IMR-90 (cell line): ENCODE measurements at regions not wholly inside any gene's neighbourhood (a gene's known extent, or its start where the extent isn't known, plus 50 kb on each side); places are given as distances from the start of the nearest gene placed in this dataset.

ENCODE experiments used
- ATAC-seq: fragments of 200-7000 bp; cut with Tn5 transposase; 2 replicates; pipeline ENCODE4 v1.9.1; 2020; ENCODE audit warnings: low read depth, mild to moderate bottlenecking, moderate library complexity
- BruUV-seq: library from RNA; stranded (reverse); fragments of 400-500 nt; replicated peaks from 2 replicates; lab custom pipeline; 2021; lab: Mats Ljungman, UMichigan
- CTCF ChIA-PET: fragments of 300-600 bp; formaldehyde crosslinking; extraction: SDS; loops from one replicate; lab custom pipeline; 2021; ENCODE audit warnings: antibody characterized with exemption; lab: Yijun Ruan, JAX
- POLR2A ChIA-PET: fragments of 300-600 bp; sonication (Branson Sonifier 250); formaldehyde crosslinking; loops from one replicate; lab custom pipeline; 2022; ENCODE audit warnings: antibody characterized with exemption; ENCODE audit not compliant: unreplicated experiment; lab: Charles Lee
- DNase-seq: peaks from one replicate; pipeline ENCODE4 v3.0.0; 2013
- H2AFZ ChIP-seq: replicated peaks from 2 replicates; pipeline ENCODE3; 2013; ENCODE audit warnings: low read length, mild to moderate bottlenecking; ENCODE audit not compliant: poor library complexity
- H2AK5ac ChIP-seq: 2 replicates; pipeline ENCODE4 v1.6.1; 2013; ENCODE audit warnings: low read depth, low read length, inconsistent platforms
- H2AK9ac ChIP-seq: replicated peaks from 2 replicates; pipeline ENCODE3; 2013; ENCODE audit warnings: mild to moderate bottlenecking, low read depth, low read length, moderate library complexity; ENCODE audit not compliant: poor library complexity
- H2BK120ac ChIP-seq: 2 replicates; pipeline ENCODE4 v1.6.1; 2013; ENCODE audit warnings: low read depth, low read length, inconsistent platforms
- H2BK15ac ChIP-seq: 3 replicates; pipeline ENCODE4 v1.6.1; 2013; ENCODE audit warnings: low read depth, low read length, inconsistent platforms
- H2BK20ac ChIP-seq: 2 replicates; pipeline ENCODE4 v1.6.1; 2013; ENCODE audit warnings: low read depth, mild to moderate bottlenecking, inconsistent platforms, low read length, moderate library complexity
- H2BK5ac ChIP-seq: 2 replicates; pipeline ENCODE4 v1.6.1; 2013; ENCODE audit warnings: mild to moderate bottlenecking, low read depth, low read length, inconsistent platforms; ENCODE audit not compliant: poor library complexity, severe bottlenecking
- H3K14ac ChIP-seq: replicated peaks from 2 replicates; pipeline ENCODE4 v1.6.1; 2013; ENCODE audit warnings: low read depth, low read length, inconsistent platforms
- H3K18ac ChIP-seq: 2 replicates; pipeline ENCODE4 v1.6.1; 2013; ENCODE audit warnings: low read depth, low read length, control low read depth
- H3K23ac ChIP-seq: 2 replicates; pipeline ENCODE4 v1.6.1; 2013; ENCODE audit warnings: low read depth, low read length, inconsistent platforms
- H3K27ac ChIP-seq: 2 replicates; pipeline ENCODE4 v1.5.1; 2013; ENCODE audit warnings: mild to moderate bottlenecking, control low read depth, low read length; ENCODE audit not compliant: insufficient read depth
- H3K27me3 ChIP-seq: 2 replicates; pipeline ENCODE4 v1.6.1; 2013; ENCODE audit warnings: low read length; ENCODE audit not compliant: control insufficient read depth, insufficient read depth
- H3K36me3 ChIP-seq: 2 replicates; pipeline ENCODE4 v1.6.1; 2013; ENCODE audit warnings: low read length, mixed read lengths; ENCODE audit not compliant: control insufficient read depth, insufficient read depth
- H3K4ac ChIP-seq: 2 replicates; pipeline ENCODE4 v1.6.1; 2013; ENCODE audit warnings: low read depth, low read length, inconsistent platforms
- H3K4me1 ChIP-seq: 2 replicates; pipeline ENCODE4 v1.6.1; 2013; ENCODE audit warnings: low read length, mixed read lengths; ENCODE audit not compliant: control insufficient read depth, insufficient read depth
- H3K4me2 ChIP-seq: 2 replicates; pipeline ENCODE4 v1.6.1; 2013; ENCODE audit warnings: low read depth, mild to moderate bottlenecking, control low read depth, low read length, moderate library complexity
- H3K4me3 ChIP-seq: 2 replicates; pipeline ENCODE4 v1.5.1; 2013; ENCODE audit warnings: low read depth, mild to moderate bottlenecking, control low read depth, low read length, moderate library complexity; ENCODE audit not compliant: insufficient read depth
- H3K56ac ChIP-seq: 2 replicates; pipeline ENCODE4 v1.6.1; 2013; ENCODE audit warnings: low read length, inconsistent platforms; ENCODE audit not compliant: insufficient read depth; ENCODE audit errors: extremely low read depth
- H3K79me1 ChIP-seq, 2 experiments: 2 replicates each; pipeline ENCODE4 v1.6.1; 2013; ENCODE audit warnings: low read length in 2 of 2, inconsistent platforms in 1 of 2, low read depth in 1 of 2
- H3K9ac ChIP-seq: 2 replicates; pipeline ENCODE4 v1.6.1; 2013; ENCODE audit warnings: low read depth, low read length, control low read depth
- H3K9me1 ChIP-seq: 2 replicates; pipeline ENCODE4 v1.6.1; 2013; ENCODE audit warnings: low read length, inconsistent platforms; ENCODE audit not compliant: insufficient read depth
- H3K9me3 ChIP-seq: 2 replicates; pipeline ENCODE4 v1.6.1; 2013; ENCODE audit warnings: low read length; ENCODE audit not compliant: control insufficient read depth, insufficient read depth
- H4K20me1 ChIP-seq: 2 replicates; pipeline ENCODE4 v1.6.1; 2013; ENCODE audit warnings: low read length, inconsistent platforms; ENCODE audit not compliant: insufficient read depth
- H4K5ac ChIP-seq: 2 replicates; pipeline ENCODE4 v1.6.1; 2013; ENCODE audit warnings: mild to moderate bottlenecking, low read depth, low read length, control low read depth
- H4K8ac ChIP-seq, 2 experiments: 2 replicates each; pipeline ENCODE4 v1.6.1; 2013; ENCODE audit warnings: low read depth in 2 of 2, low read length in 2 of 2, control low read depth in 1 of 2, inconsistent platforms in 1 of 2
- H4K91ac ChIP-seq: 2 replicates; pipeline ENCODE4 v1.6.1; 2013; ENCODE audit warnings: low read depth, low read length, inconsistent platforms; ENCODE audit not compliant: insufficient read depth
- CEBPB ChIP-seq: IDR thresholded peaks from 2 replicates; pipeline ENCODE4 v1.6.1; 2012; ENCODE audit warnings: low read depth, low read length, improper control_type of control experiment
- CHD1 ChIP-seq: IDR thresholded peaks from 2 replicates; pipeline ENCODE4 v1.6.1; 2012; ENCODE audit warnings: low read depth, low read length, improper control_type of control experiment
- CTCF ChIP-seq: conservative IDR thresholded peaks from 2 replicates; pipeline ENCODE4 v1.5.1; 2012; ENCODE audit warnings: mild to moderate bottlenecking, low read depth, low read length, improper control_type of control experiment
- ELK1 ChIP-seq: fragments of 150-350 bp; IDR thresholded peaks from 2 replicates; pipeline ENCODE4 v1.6.1; 2016; ENCODE audit warnings: low read depth, mild to moderate bottlenecking, low read length, moderate library complexity, borderline replicate concordance
- MAFK ChIP-seq: IDR thresholded peaks from 2 replicates; pipeline ENCODE4 v1.6.1; 2012; ENCODE audit warnings: low read depth, low read length, improper control_type of control experiment
- MAZ ChIP-seq: IDR thresholded peaks from 2 replicates; pipeline ENCODE4 v1.6.1; 2012; ENCODE audit warnings: low read depth, mild to moderate bottlenecking, low read length, improper control_type of control experiment, moderate library complexity, borderline replicate concordance
- POLR2A ChIP-seq: IDR thresholded peaks from 2 replicates; pipeline ENCODE4 v1.6.1; 2012; ENCODE audit warnings: mild to moderate bottlenecking, low read depth, low read length
- RCOR1 ChIP-seq: IDR thresholded peaks from 2 replicates; pipeline ENCODE4 v1.6.1; 2012; ENCODE audit warnings: mild to moderate bottlenecking, low read length, improper control_type of control experiment; ENCODE audit not compliant: insufficient replicate concordance
- RFX5 ChIP-seq: IDR thresholded peaks from 2 replicates; pipeline ENCODE4 v1.8.0; 2012; ENCODE audit warnings: low read depth, mild to moderate bottlenecking, low read length, moderate library complexity
- SMC3 ChIP-seq: fragments of 150-350 bp; IDR thresholded peaks from 2 replicates; pipeline ENCODE4 v1.6.1; 2016; ENCODE audit warnings: low read depth, mild to moderate bottlenecking, antibody characterized with exemption, low read length, moderate library complexity
- WGBS, 2 experiments: methylation state at CpG; one replicate each; pipeline versions ENCODE4 v1.1.5 to v1.1.7; 2013; ENCODE audit warnings: missing lambda C conversion rate in 2 of 2; ENCODE audit not compliant: insufficient read length in 1 of 2; ENCODE audit errors: extremely low coverage in 2 of 2; 5-methylcytosine and 5-hydroxymethylcytosine counted together
- dilution Hi-C: fragments of 300-500 bp; cut with HindIII; formaldehyde crosslinking; loops from one replicate; pipeline ENCODE4 v1.14.3; 2018; ENCODE audit warnings: low sequenced_read_pairs; ENCODE audit not compliant: unreplicated experiment
- in situ Hi-C: fragments of 300-500 bp; cut with MboI; formaldehyde crosslinking; loops from 3 replicates; pipeline ENCODE4 v1.14.3; 2019; ENCODE audit warnings: low sequenced_read_pairs, inconsistent platforms, mixed read lengths
- intact Hi-C: fragments of 100-400 bp; cut with micrococcal nuclease; formaldehyde crosslinking; loops from 2 replicates; pipeline ENCODE4 v1.10.0; 2022

GRCh38 chr5:125153231-125153630 lies 406.8 kb upstream of the ZNF608 start:
- no peak overlapping the region for H3K9ac ChIP-seq
- ChIA-PET POLR2A (no interaction called here), CTCF (no interaction called here)
- no peak overlapping the region for H4K8ac ChIP-seq
- no peak overlapping the region for H4K91ac ChIP-seq
- no peak overlapping the region for H3K18ac ChIP-seq
- DNase-seq (no peak), ATAC-seq (no peak)
- no peak overlapping the region for H2BK120ac ChIP-seq
- no peak overlapping the region for H2BK5ac ChIP-seq
- no peak overlapping the region for H3K23ac ChIP-seq
- H3K27me3 ChIP-seq, result no peaks in the 10 kb centered on the region
- no peak overlapping the region for H3K27ac ChIP-seq
- H2AK5ac ChIP-seq, result no peak overlapping the region
- TF ChIP-seq MAZ, result no peak
- no peak for TF ChIP-seq ELK1
- TF ChIP-seq CHD1, result no peak
- no peak for TF ChIP-seq CTCF
- no peak for TF ChIP-seq POLR2A
- TF ChIP-seq CEBPB, result no peak
- no peak for TF ChIP-seq SMC3
- TF ChIP-seq RFX5, result no peak
- TF ChIP-seq MAFK, result no peak
- no peak for TF ChIP-seq RCOR1
- no peak overlapping the region for H2BK15ac ChIP-seq
- H2AK9ac ChIP-seq, result no peak overlapping the region
- H3K79me1 ChIP-seq, result no peaks in the 10 kb centered on the region
- no peak overlapping the region for H3K14ac ChIP-seq
- dilution Hi-C loops, result no loop called here
- no TSS peak for BruUV-seq
- no peak overlapping the region for H2BK20ac ChIP-seq
- H4K20me1 ChIP-seq, result no peaks in the 10 kb centered on the region
- H2AFZ ChIP-seq, result no peak overlapping the region
- no peak overlapping the region for H3K4me3 ChIP-seq
- H3K9me1 ChIP-seq, result no peaks in the 10 kb centered on the region; the same call in 1 of the 2 replicates
- H3K4me2 ChIP-seq, result no peak overlapping the region
- no CpG with 5 or more reads among the region's 6 CpGs for WGBS, 2 experiments
- no peaks in the 10 kb centered on the region; the same call in 1 of the 2 replicates for H3K4me1 ChIP-seq
- no peak overlapping the region for H3K4ac ChIP-seq
- in situ Hi-C loops, result no loop called here
- no peaks in the 10 kb centered on the region for H3K9me3 ChIP-seq
- no peak overlapping the region for H4K5ac ChIP-seq
- intact Hi-C loops, result no loop called here
- H3K36me3 ChIP-seq, result no peaks in the 10 kb centered on the region
- no peak overlapping the region for H3K56ac ChIP-seq
